ENCODE measurements at regions not wholly inside any gene's neighbourhood (a gene's known extent, or its start where the extent isn't known, plus 50 kb on each side); places are given as distances from the start of the nearest gene placed in this dataset.

DNA sequence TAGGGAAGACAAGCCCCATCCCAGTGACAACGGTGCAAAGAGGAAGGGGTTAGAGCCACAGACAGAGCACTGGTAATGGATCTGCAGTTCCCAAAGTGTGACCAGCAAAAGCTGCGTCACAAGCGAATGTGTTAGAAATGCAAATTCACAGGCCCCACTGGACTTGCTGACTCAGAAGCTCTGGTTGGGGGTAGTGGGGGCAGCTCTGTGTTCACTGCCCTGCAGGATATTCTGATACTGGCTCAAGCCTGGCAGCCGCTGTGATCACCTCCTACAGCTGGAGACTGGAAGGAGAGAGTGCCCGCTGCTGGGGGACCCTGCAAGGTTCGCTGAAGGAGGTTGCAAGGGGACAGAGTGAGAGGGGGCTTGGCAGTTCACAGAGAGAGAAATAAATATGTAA is 179.7 kb upstream of the CDH4 start:
- no peak for DNase-seq (ENCODE audit: low read depth, low spot score)
- no peaks in the 10 kb centered on the region; the same call in 1 of the 2 replicates for H3K9me3 ChIP-seq (ENCODE audit: control insufficient read depth, insufficient read depth, low read length)
- no peak overlapping the region for H3K27ac ChIP-seq (ENCODE audit: low read depth, low read length)
- H3K4me3 ChIP-seq (ENCODE audit: low read depth, low read length) = no peak overlapping the region
- POLR2A ChIA-PET = no interaction called here
- H3K27me3 ChIP-seq (ENCODE audit: control insufficient read depth, insufficient read depth, low read length) = no peaks in the 10 kb centered on the region
- CTCF ChIA-PET = interaction anchor here (0.6 kb wide), 1 partner anchor 156 kb away, joined by 4 read pairs; no protein-coding TSS in a partner anchor
- TF ChIP-seq, protein P1, sequence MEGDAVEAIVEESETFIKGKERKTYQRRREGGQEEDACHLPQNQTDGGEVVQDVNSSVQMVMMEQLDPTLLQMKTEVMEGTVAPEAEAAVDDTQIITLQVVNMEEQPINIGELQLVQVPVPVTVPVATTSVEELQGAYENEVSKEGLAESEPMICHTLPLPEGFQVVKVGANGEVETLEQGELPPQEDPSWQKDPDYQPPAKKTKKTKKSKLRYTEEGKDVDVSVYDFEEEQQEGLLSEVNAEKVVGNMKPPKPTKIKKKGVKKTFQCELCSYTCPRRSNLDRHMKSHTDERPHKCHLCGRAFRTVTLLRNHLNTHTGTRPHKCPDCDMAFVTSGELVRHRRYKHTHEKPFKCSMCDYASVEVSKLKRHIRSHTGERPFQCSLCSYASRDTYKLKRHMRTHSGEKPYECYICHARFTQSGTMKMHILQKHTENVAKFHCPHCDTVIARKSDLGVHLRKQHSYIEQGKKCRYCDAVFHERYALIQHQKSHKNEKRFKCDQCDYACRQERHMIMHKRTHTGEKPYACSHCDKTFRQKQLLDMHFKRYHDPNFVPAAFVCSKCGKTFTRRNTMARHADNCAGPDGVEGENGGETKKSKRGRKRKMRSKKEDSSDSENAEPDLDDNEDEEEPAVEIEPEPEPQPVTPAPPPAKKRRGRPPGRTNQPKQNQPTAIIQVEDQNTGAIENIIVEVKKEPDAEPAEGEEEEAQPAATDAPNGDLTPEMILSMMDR (IDR thresholded peaks at IDR 0.05; ENCODE audit: low read depth, low read length) = no peak

GRCh38 chr20:61073376-61073775 is 178.7 kb upstream of the CDH4 start:
- Histone ChIP-seq H3K9me3 (ENCODE audit: control insufficient read depth, insufficient read depth, low read length) (no peaks in the 10 kb centered on the region; the same call in 1 of the 2 replicates), H3K27ac (ENCODE audit: low read depth, low read length) (no peak overlapping the region), H3K27me3 (ENCODE audit: control insufficient read depth, insufficient read depth, low read length) (no peaks in the 10 kb centered on the region), H3K4me3 (ENCODE audit: low read depth, low read length) (no peak overlapping the region)
- POLR2A ChIA-PET = no interaction called here
- DNase-seq (ENCODE audit: low read depth, low spot score) = no peak
- TF ChIP-seq, protein P1 (IDR thresholded peaks at IDR 0.05; ENCODE audit: low read depth, low read length) = no peak
- CTCF ChIA-PET = no interaction called here

- H3K4me3 ChIP-seq (ENCODE audit: low read depth, low read length) = no peak overlapping the region
- ChIA-PET CTCF (interaction anchor here (1.8 kb wide), 1 partner anchor 146 kb away, joined by 5 read pairs; no protein-coding TSS in a partner anchor), POLR2A (no interaction called here)
- H3K27ac ChIP-seq (ENCODE audit: low read depth, low read length) = no peak overlapping the region
- TF ChIP-seq, protein P1 (IDR thresholded peaks at IDR 0.05; ENCODE audit: low read depth, low read length) = no peak
- H3K9me3 ChIP-seq (ENCODE audit: control insufficient read depth, insufficient read depth, low read length) = no peaks in the 10 kb centered on the region; the same call in 1 of the 2 replicates
- no peak for DNase-seq (ENCODE audit: low read depth, low spot score)
- peaks cover 6% of the 10 kb centered on the region for H3K27me3 ChIP-seq (ENCODE audit: control insufficient read depth, insufficient read depth, low read length)
Observed at GRCh38 chr20:61082720-61083119, 169.3 kb upstream of the CDH4 start.

DNA sequence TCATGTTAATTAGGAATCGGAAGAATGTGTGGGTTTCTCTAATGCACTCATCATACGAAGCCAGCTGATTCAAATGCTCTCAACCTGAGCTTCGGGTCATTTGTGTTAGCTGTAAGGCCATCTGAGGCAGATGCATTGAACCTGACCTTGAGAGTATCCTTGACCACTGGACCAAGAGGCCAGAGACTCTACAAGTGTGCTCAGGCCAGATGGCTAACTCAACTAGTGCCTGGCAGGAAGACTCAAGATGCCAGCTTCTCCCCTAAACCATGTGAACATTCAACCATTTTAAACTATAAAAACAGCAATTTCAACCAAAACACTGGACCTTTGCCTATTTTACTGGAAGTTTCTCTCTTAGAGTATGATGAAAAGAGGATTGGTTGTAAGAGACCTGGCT is 168.6 kb upstream of the CDH4 start:
- Histone ChIP-seq H3K27ac (ENCODE audit: low read depth, low read length) (no peak overlapping the region), H3K27me3 (ENCODE audit: control insufficient read depth, insufficient read depth, low read length) (peaks cover 6% of the 10 kb centered on the region), H3K9me3 (ENCODE audit: control insufficient read depth, insufficient read depth, low read length) (no peaks in the 10 kb centered on the region; the same call in 1 of the 2 replicates), H3K4me3 (ENCODE audit: low read depth, low read length) (no peak overlapping the region)
- CTCF ChIA-PET = interaction anchor here (1.8 kb wide), 1 partner anchor 146 kb away, joined by 5 read pairs; no protein-coding TSS in a partner anchor
- no peak for DNase-seq (ENCODE audit: low read depth, low spot score)
- POLR2A ChIA-PET = no interaction called here
- TF ChIP-seq, protein P1 (IDR thresholded peaks at IDR 0.05; ENCODE audit: low read depth, low read length) = no peak

DNA sequence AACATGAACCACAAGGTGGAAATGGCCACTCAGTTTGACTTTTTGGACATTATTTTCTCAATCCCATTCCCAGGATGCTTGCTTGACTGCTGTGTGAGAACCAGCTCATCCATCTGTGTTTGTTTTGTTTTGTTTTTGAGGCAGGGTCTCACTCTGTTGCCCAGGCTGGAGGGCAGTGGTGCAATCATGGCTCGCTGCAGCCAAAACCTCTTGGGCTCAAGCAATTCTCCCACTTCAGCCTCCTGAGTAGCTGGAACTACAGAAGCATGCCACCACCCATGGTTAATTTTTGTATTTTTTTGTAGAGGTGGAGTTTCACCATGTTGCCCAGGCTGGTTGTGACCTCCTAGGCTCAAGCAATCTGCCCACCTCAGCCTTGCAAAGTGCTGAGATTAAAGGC is 166.0 kb upstream of the CDH4 start:
- DNase-seq (ENCODE audit: low read depth, low spot score) = no peak
- H3K27me3 ChIP-seq (ENCODE audit: control insufficient read depth, insufficient read depth, low read length) = no peaks in the 10 kb centered on the region
- CTCF ChIA-PET = interaction anchor here (1.6 kb wide), 1 partner anchor 177 kb away, joined by 5 read pairs; no protein-coding TSS in a partner anchor
- no peaks in the 10 kb centered on the region; the same call in 1 of the 2 replicates for H3K9me3 ChIP-seq (ENCODE audit: control insufficient read depth, insufficient read depth, low read length)
- no peak overlapping the region for H3K27ac ChIP-seq (ENCODE audit: low read depth, low read length)
- POLR2A ChIA-PET = no interaction called here
- H3K4me3 ChIP-seq (ENCODE audit: low read depth, low read length) = no peak overlapping the region
- TF ChIP-seq, protein P1 (IDR thresholded peaks at IDR 0.05; ENCODE audit: low read depth, low read length) = no peak

Measured in AG04450 (cell line).